Suppressor macrophage (primary cell): ENCODE measurements at regions not wholly inside any gene's neighbourhood (a gene's known extent, or its start where the extent isn't known, plus 50 kb on each side); places are given as distances from the start of the nearest gene placed in this dataset.
"Not testable (repeated sequence)": the region's sequence is repeated elsewhere in the genome, so short reads cannot be mapped to it uniquely, and the experiment has no call there.

ENCODE experiments used
- DNase-seq, 4 experiments: peaks; one replicate each; pipeline ENCODE4 v3.0.0-alpha.2; 2020 to 2022

DNA sequence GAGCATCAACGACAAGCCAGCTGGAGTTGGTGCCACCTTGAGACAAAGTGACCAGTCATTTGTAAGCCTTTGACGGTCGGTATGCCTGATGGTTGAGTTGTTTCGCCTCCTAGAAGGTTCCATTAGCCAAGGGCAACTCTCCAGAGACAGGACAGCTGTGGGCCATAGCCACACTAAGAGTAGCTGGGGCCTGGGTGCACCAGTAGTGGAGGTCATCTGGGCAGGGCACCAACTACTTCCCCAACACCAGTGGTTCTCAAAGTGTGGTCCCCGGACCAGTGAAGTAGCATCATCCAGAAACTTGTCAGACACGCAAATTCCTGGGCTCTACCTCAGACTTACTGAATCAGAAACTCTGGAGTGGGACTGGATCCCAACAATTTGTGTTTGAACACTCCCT lies 217.5 kb upstream of the TAS2R1 start:
- no peak for DNase-seq

GRCh38 chr5:9845185-9845584 lies 215.0 kb upstream of the TAS2R1 start:
- no peak for DNase-seq

- no peak for DNase-seq
Measured at GRCh38 chr5:9841516-9842170, 211.5 kb upstream of the TAS2R1 start.

DNA sequence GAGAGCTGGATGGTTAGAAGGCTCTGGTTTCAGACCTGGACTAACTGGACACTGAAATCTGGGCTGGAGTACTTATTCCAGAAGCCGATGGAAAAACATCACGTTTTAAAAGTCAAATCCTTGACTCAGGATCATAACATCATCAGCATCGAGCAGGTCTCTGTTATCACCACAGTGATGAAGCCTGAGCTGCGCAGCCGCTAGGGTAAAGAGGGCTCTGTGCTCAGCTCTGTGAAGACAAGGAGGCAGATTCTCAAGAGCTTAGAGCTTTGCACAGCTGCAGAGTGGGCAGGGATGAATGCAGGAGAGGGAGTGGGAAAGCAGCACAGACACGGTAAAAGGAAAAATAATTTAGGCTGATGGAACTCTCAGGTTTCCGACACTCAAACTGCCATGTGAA lies 208.8 kb upstream of the TAS2R1 start:
- DNase-seq = no peak

- DNase-seq = no peak
Measured at GRCh38 chr5:9834871-9835770, 205.0 kb upstream of the TAS2R1 start.

GRCh38 chr5:9833871-9834270 lies 203.7 kb upstream of the TAS2R1 start:
- no peak for DNase-seq

GRCh38 chr5:9832921-9833320 lies 202.8 kb upstream of the TAS2R1 start:
- no peak for DNase-seq

DNA sequence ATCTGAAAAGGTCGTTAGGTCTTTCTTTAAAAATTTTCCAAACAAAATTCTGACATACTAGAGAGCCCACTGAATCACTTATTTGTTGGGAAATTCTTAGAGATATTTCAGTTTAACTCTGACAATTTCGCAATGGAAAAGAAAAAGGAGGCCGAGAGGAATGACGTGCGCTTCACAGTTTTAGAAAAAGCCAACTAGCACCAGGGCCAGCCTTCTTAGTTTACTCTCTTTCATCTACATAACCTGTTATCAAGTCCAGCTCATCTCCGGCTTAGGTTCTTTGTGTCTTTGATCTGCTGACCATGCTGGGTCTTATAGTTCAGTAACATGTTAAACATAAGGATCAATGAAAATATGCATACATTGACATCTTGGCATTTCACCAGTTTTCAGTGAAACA lies 201.7 kb upstream of the TAS2R1 start:
- no peak for DNase-seq

GRCh38 chr5:9830184-9830583 lies 200.0 kb upstream of the TAS2R1 start:
- DNase-seq = no peak

DNA sequence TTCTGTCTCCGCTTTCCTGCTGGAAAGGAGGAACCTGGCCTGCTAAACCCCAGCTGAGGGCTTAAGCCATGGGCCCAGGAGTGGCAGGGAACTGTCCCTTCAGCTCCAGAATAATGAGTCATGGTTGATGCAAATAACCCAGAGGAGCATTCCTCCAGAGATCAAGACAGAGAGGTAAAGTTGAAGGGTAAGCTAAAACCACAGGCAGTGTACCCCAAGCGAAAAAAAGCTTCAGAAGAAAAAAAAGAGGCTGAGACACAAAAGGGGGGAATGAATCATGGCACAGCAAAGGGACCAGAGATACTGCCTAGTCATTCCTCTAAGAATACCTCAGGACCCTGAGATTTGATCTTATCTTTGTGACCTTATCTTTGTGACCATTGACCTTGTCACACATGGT lies 199.5 kb upstream of the TAS2R1 start:
- DNase-seq = no peak

- DNase-seq = no peak
Measured at GRCh38 chr5:9820691-9821449, 190.7 kb upstream of the TAS2R1 start.

DNA sequence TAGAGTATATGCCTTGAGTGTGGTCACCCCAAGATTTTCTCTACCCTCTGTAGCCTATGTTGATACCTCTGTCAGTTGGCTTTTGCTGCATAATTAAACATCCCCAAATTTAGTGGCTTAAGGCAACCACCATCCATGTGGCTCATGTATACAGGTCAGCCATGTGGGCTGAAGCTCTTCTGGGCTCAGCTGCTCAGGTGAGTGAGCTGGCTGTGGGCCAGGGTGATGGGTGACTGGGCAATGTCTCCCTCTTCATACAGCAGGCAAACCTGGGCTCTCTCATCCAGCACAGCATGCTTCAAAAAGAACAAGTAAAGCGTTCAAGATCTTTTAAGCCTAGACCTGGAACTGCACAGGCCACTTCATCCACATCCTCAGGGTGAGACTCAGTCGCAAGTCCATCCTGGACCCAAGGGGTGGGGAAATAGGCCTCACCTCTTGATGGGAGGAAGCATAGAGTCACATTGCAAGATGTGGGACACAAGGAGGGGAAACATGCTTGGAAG lies 188.2 kb upstream of the TAS2R1 start:
- no peak for DNase-seq

- no peak for DNase-seq
Measured at GRCh38 chr5:9817819-9818218, 187.7 kb upstream of the TAS2R1 start.

GRCh38 chr5:9815051-9815450 lies 184.9 kb upstream of the TAS2R1 start:
- no peak for DNase-seq

DNA sequence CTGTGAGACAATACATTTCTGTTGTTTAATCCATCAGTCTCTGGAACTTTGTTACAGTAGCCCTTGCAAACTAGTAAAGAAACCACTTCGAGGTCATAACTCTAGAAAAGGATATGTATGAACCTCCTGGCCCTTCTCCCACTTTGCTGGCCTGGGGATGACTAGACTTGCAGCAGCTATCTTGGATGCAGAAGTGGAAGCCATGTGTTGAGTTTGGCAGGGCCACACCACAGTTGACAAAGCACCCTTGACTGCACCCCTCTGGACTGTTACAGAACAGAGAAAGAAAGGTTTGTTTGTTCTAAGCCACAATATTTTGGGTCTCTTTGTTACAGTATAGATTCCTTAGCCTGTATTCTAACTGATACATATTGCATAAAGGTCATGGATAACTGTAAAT lies 183.2 kb upstream of the TAS2R1 start:
- DNase-seq = no peak

DNA sequence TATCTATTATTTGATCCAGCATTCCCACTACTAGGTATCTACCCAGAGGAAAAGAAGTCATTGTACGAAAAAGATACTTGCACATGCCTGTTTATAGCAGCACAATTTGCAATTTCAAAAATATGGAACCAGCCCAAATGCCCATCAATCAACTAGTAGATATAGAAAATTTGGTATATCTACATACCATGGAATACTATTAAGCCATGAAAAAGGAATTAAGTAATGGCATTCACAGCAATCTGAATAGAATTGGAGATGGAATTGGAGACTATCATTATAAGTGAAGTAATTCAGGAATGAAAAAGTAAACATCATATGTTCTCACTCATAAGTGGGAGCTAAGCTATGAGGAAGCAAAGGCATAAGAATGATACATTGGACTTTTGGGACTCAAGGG lies 177.2 kb upstream of the TAS2R1 start:
- not testable (repeated sequence) for DNase-seq

DNA sequence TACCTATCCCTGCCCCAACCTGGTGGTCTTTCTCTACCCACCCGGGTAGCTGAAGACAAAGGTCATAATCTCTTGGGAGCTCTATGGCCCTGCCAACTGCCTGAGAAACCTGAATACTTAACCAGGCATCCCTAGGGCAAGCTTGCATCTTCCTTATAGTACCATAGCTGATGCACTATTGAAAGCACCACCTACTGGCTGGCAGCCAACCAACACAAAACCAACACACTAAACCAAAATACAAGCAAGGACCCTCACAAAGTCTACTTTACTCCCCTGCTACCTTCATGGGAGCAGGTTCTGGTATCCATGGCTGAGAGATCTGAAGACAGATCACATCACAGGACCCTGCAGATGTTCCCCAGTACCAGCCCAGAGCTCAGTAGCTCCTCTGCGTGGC lies 171.8 kb upstream of the TAS2R1 start:
- DNase-seq = no peak

DNA sequence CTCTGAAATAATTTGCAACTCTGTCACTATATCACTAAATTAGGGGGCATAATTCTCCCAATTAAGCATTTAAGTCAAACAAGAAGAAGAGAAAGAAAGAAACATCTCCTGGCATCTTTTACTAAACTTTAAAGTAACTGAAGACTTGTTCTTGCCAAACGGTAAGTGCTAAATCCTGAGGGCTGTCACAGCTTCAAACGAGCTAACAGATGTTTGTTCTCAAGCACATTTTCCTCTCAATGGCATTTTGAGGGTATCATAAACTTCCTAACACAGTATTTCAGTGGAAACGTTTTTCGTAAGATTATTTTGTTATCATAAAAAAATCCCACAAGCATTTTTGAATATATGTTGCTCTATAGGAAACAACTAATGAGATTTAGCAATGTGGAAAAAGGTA lies 169.5 kb upstream of the TAS2R1 start:
- DNase-seq = no peak

GRCh38 chr5:9790276-9790675 lies 160.1 kb upstream of the TAS2R1 start:
- no peak for DNase-seq

- DNase-seq = no peak
Measured at GRCh38 chr5:9789777-9790176, 159.6 kb upstream of the TAS2R1 start.

- DNase-seq = no peak
Measured at GRCh38 chr5:9787861-9788600, 157.9 kb upstream of the TAS2R1 start.
